22Rv1 (cell line): ENCODE measurements at regions not wholly inside any gene's neighbourhood (a gene's known extent, or its start where the extent isn't known, plus 50 kb on each side); places are given as distances from the start of the nearest gene placed in this dataset.

ENCODE experiments used
- CTCF ChIP-seq: fragments of 450-650 bp; IDR thresholded peaks from 2 replicates; pipeline ENCODE4 v1.5.1; 2017; ENCODE audit warnings: mild to moderate bottlenecking
- ZFX ChIP-seq: fragments of 450-650 bp; IDR thresholded peaks from 2 replicates; pipeline ENCODE4 v1.6.1; 2017; ENCODE audit warnings: antibody characterized with exemption, borderline replicate concordance

- TF ChIP-seq ZFX: no peak
- no peak for TF ChIP-seq CTCF
Measured at GRCh38 chr6:101312652-101313051, 80.9 kb upstream of the GRIK2 start.
